NB4 (cell line): ENCODE measurements at regions not wholly inside any gene's neighbourhood (a gene's known extent, or its start where the extent isn't known, plus 50 kb on each side); places are given as distances from the start of the nearest gene placed in this dataset.

ENCODE experiments used
- CTCF ChIP-seq: IDR thresholded peaks from one replicate; pipeline ENCODE4 v1.5.1; 2012; ENCODE audit warnings: low read depth, low read length
- MAX ChIP-seq: IDR thresholded peaks from 2 replicates; pipeline ENCODE4 v1.6.1; 2011; ENCODE audit warnings: low read depth, low read length
- POLR2A ChIP-seq: IDR thresholded peaks from 2 replicates; pipeline ENCODE4 v1.6.1; 2011; ENCODE audit warnings: mild to moderate bottlenecking; ENCODE audit not compliant: insufficient read length; ENCODE audit errors: extremely low read depth

DNA sequence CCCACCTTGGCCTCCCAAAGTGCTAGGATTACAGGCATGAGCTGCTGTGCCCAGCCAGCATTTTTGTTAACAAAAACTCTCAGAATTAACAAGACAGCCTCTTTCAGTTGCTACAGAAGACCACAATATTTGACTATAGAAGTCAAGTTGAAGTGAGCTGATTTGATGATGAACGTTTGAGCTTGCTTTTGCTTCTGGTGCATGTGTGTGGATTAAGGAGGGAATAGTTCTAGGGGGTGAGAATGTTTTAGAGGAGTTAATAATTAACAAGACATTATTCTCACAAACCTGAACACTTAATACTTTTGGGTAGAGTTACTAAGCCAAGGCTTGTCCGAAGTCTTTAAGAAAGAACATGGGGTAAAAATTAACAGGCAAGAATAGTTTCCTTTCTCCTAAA, 191.6 kb downstream of the TENT4A start:
- TF ChIP-seq CTCF (no peak), POLR2A (no peak), MAX (no peak)
